ENCODE measurements at regions not wholly inside any gene's neighbourhood (a gene's known extent, or its start where the extent isn't known, plus 50 kb on each side); places are given as distances from the start of the nearest gene placed in this dataset.

DNA sequence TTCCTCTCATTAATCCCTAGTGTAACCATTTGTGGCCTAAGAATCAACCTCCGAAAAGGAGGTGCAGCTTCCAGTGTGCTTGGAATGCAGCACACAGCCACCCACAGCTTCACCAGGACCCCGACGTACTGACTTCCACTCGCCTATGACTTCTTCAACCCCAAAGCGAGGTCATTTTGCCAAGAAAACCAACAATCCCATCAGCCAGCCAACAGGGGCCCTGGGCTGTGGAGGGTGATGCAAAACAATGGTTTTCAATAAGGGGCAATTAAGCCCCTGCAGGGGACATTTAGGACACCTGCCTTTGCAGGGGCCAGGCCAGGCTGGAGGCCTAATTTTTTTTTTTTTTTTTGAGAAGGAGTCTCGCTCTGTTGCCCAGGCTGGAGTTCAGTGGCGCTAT lies 158.1 kb upstream of the SKOR2 start:
- TF ChIP-seq POLR2A (IDR thresholded peaks at IDR 0.05) (no peak), CTCF (IDR thresholded peaks at IDR 0.05) (no peak)

Data from vagina (tissue), 2 donors.